ENCODE measurements at regions not wholly inside any gene's neighbourhood (a gene's known extent, or its start where the extent isn't known, plus 50 kb on each side); places are given as distances from the start of the nearest gene placed in this dataset.
A peak's percentile ranks its signal among the peaks of the same experiment; 100 is the strongest.

GRCh38 chr9:134967547-134967930 is 49.8 kb upstream of the FCN1 start:
- DNase-seq (ENCODE audit: insufficient read length, low spot score) (no peak), FAIRE-seq (no peak)

- no peak for FAIRE-seq
- DNase-seq (ENCODE audit: insufficient read length, low spot score): peak; percentile 39
Observed at GRCh38 chr9:134968011-134968822, 50.5 kb upstream of the FCN1 start.

GRCh38 chr9:134968823-134969090 is 51.0 kb upstream of the FCN1 start:
- no peak for DNase-seq (ENCODE audit: insufficient read length, low spot score)
- FAIRE-seq: no peak

- FAIRE-seq: no peak
- no peak for DNase-seq (ENCODE audit: insufficient read length, low spot score)
Observed at GRCh38 chr9:134969156-134970045, 51.7 kb upstream of the FCN1 start.

GRCh38 chr9:134970198-134970597 is 52.5 kb upstream of the FCN1 start:
- FAIRE-seq (no peak), DNase-seq (ENCODE audit: insufficient read length, low spot score) (no peak)

- FAIRE-seq (no peak), DNase-seq (ENCODE audit: insufficient read length, low spot score) (no peak)
Observed at GRCh38 chr9:134970719-134971118, 53.0 kb upstream of the FCN1 start.

- DNase-seq (ENCODE audit: insufficient read length, low spot score) (no peak), FAIRE-seq (no peak)
Observed at GRCh38 chr9:134971196-134971595, 53.5 kb upstream of the FCN1 start.

- DNase-seq (ENCODE audit: insufficient read length, low spot score): no peak
- FAIRE-seq: no peak
Observed at GRCh38 chr9:134971696-134972095, 54.0 kb upstream of the FCN1 start.

- DNase-seq (ENCODE audit: insufficient read length, low spot score) (no peak), FAIRE-seq (no peak)
Observed at GRCh38 chr9:134972140-134972539, 54.4 kb upstream of the FCN1 start.

- DNase-seq (ENCODE audit: insufficient read length, low spot score): no peak
- FAIRE-seq: no peak
Observed at GRCh38 chr9:134975253-134975652, 57.5 kb upstream of the FCN1 start.

GRCh38 chr9:134976403-134976802 is 58.7 kb upstream of the FCN1 start:
- no peak for DNase-seq (ENCODE audit: insufficient read length, low spot score)
- no peak for FAIRE-seq

GRCh38 chr9:134978272-134978671 is 60.6 kb upstream of the FCN1 start:
- DNase-seq (ENCODE audit: insufficient read length, low spot score) (no peak), FAIRE-seq (no peak)

- no peak for FAIRE-seq
Observed at GRCh38 chr9:134980516-134980915, 62.8 kb upstream of the FCN1 start.

GRCh38 chr9:134980991-134981390 is 63.3 kb upstream of the FCN1 start:
- FAIRE-seq (no peak), DNase-seq (ENCODE audit: insufficient read length, low spot score) (no peak)

More at GRCh38 chr9:134980516-134980915, 62.8 kb upstream of the FCN1 start:
- no peak for DNase-seq (ENCODE audit: insufficient read length, low spot score)

- no peak for DNase-seq (ENCODE audit: insufficient read length, low spot score)
- no peak for FAIRE-seq
Observed at GRCh38 chr9:134981829-134982228, 64.1 kb upstream of the FCN1 start.

GRCh38 chr9:134982311-134982710 is 64.6 kb upstream of the FCN1 start:
- DNase-seq (ENCODE audit: insufficient read length, low spot score): no peak
- no peak for FAIRE-seq

GRCh38 chr9:134983074-134983473 is 65.4 kb upstream of the FCN1 start:
- DNase-seq (ENCODE audit: insufficient read length, low spot score) (no peak), FAIRE-seq (no peak)

GRCh38 chr9:134983506-134984371 is 66.0 kb upstream of the FCN1 start:
- FAIRE-seq: no peak
- no peak for DNase-seq (ENCODE audit: insufficient read length, low spot score)

- no peak for DNase-seq (ENCODE audit: insufficient read length, low spot score)
- FAIRE-seq: no peak
Observed at GRCh38 chr9:134984372-134985265, 66.9 kb upstream of the FCN1 start.

- DNase-seq (ENCODE audit: insufficient read length, low spot score) (no peak), FAIRE-seq (no peak)
Observed at GRCh38 chr9:134985451-134985850, 67.7 kb upstream of the FCN1 start.

All from HTR-8/SVneo (cell line).